Stromal cell of bone marrow (primary cell): ENCODE measurements at regions not wholly inside any gene's neighbourhood (a gene's known extent, or its start where the extent isn't known, plus 50 kb on each side); places are given as distances from the start of the nearest gene placed in this dataset.

Experiments used
- DNase-seq: peaks from one replicate; pipeline ENCODE4 v3.0.0-alpha.2; 2012; ENCODE audit warnings: low read depth

DNA sequence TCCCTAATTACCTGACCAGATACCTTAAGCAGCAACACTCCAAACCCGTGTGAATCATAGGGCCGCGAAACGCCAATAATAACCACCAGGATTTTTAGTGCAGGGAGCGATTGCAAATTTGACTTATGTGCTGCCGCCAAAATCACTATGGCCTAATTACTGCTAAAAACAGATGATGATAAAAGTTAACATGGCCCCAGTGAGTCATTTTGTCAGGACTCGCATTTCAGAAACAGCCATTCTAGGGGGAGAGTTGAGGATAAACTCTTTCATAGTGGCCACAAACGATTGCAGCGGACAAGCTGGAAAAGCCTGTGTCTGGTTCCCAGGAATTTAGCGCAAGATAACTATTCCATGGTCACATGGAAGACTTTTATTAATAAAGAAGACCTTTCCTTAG is 103.4 kb downstream of the HLX start:
- DNase-seq: no peak

DNA sequence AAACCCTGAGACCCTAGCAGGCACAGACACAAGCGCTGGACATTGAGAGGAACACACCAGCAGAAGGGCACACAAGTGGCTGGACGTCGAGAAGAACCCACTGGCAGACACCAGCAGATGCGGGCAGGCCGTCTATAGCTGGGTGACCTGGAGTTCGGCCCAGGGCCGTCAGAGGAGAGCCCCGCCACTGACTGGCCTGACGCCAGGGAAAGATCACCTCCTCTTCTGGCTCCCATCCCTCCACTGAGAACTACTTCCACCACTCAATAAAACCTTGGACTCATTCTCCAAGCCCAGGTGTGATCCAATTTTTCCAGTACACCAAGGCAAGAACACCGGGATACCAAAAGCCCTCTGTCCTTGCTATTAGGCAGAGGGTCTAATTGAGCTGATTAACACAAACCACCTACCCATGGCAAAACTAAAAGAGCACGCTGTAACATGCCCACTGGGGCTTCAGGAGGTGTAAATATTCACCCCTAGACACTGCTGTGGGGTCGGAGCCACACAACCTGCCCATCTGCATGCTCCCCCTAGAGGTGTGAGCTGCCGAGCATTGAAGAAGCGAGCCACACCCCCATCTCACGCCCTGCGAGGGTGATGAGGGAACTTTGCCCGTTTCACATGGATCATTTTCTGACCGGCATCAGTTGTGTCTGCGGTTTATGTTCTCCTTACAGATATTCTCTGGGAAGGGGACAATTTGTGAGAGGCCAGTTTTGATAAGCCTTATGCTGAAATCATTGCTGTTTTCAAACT is 104.8 kb downstream of the HLX start:
- DNase-seq: no peak

DNA sequence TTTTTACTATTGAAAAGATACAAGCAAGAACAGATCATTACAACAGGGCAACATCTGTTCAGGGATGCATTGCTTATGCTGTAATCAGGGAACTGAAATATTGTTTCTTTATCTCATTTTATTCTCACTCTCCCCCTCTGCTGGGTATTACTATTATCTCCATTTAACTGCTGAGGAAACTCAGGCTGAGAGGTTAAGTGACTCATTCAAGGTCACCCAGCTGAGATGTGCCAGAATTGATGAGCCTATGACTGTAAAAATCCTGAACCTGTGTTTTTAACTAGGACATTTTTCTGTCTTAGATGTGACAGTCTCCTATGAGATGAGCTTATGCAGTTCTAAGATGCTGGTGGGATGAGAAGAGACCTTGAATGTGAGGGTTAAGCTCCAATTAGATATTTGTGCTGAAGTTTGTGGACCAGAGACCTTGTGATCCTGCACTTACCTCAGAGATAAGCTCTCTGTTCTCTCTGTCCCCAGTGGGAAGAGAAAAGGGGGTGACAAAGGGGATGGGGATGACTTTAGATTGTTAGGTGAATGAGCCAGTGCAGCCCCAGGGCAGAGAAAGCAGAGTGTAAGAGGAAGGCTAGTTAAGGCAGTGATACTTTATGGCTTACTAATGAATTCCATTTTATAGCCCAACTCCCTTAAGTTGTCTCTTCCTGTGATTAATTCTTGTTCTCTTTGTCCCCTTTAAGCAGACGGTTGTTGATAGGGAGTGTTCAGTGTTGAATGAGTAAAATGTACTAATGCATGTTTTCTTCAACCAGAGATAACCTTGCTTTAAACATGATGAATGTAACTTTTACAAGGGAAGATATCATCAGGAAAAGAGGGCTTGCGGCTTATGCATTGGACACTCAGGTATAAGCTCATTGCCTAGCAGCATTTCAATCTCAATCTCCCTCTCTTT is 111.4 kb downstream of the HLX start:
- DNase-seq: peak; percentile 59

DNA sequence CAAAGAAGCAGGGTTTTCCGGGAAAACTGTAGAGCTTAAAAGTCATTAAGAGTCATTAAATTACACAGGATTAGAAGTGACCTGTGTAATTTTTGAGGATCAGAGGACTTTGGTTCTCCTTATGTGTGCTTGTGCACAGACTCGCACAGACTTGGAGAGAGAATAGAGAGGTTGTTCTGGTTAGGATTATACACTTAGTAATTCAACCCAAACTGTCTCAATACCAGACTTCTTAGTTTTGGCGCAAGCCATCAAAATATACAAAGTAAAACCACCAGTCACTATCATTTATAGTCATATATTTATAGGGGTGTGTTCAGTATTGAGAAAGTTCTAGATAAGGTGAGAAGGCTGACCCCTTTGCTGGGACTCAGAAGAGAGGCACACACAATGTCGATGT is 112.3 kb downstream of the HLX start:
- no peak for DNase-seq

DNA sequence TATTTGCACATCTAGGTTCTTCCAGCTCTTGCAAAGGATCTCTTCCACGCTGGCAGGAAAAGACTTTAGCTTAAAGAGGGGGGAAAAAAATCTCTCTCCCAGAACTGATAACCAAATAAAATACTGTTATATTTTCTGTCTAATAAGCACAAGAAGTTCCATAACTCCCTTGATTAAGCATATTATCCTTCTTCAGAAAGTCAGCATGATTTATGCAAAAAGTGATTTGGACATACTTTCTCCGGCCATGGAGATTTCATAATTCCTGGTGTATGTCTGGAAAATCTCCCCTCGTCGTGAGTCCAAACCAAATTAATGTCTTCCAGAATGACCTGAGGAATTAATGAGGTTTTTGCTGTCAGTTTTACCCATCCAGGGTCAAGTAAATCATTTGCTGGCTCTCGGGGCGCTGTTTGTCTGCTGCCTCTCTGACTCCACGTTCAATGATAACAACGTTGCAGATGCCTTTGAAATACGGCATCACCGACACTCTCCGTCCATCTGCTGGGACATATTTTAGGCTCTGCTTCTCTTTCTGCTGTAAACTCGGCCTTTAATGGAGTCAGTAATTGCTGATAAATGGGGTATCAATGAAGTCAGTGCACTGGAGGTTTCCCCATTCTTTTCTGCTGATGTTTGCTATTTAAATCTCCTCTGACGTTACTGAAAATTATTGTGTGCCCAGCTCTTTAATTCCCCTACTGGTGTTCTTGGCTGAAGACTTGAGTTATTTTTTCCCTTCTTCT is 112.9 kb downstream of the HLX start:
- no peak for DNase-seq

DNA sequence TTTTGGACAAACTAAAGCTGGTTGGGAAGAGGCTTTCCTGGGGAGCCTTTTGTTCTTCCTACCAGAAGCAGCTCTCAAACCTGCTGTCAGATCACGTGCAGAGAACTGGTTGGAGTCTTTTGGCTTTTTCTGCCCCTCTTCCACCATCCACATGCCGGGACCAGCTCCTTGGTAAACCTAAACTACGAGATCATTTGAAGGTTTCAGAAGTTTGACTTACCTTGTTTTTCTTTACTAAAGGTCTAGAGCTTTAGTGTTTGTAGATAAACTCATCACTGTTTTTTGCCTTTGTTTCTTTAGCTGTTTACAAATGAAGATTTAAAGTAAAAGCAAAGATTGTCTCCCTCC is 113.4 kb downstream of the HLX start:
- DNase-seq: no peak

DNA sequence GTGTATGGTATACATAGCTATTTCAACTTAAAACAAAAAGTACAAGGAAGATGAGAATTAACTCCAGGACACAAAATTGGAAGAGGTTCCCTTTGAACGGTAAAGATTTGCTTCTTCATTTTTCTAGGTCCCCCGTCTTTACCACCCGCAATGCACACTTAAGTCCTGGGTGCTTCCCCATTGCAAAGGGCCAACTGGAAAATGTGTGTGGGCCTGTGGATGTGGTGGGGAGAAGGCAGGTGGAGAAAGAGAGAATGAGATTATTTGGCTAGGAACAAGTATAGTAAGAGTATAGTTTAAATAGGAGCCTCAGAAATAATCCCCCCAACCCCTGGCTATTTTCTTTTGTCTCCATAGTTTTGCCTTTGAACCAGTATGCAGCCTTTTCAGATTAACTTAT is 115.4 kb downstream of the HLX start:
- DNase-seq: no peak

DNA sequence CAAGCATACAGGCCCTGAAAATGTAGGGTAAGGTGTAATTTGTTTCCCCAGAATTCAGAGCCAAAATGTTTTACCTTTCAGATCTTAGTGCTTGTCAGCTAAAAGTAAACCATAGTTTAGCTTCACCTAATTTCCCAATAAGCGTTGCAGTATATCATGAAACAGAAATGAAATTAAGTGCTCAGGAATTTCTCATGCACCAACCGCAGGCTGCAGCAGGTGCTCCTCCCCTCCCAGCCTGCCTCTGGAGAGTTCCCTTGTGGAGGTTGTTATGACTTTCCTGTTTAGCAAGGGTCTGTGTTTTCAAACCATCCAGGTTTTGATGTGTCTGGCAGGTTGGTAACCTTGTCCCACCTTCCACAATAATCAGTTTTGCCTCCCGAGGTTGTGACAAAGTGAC is 118.5 kb downstream of the HLX start:
- no peak for DNase-seq

DNA sequence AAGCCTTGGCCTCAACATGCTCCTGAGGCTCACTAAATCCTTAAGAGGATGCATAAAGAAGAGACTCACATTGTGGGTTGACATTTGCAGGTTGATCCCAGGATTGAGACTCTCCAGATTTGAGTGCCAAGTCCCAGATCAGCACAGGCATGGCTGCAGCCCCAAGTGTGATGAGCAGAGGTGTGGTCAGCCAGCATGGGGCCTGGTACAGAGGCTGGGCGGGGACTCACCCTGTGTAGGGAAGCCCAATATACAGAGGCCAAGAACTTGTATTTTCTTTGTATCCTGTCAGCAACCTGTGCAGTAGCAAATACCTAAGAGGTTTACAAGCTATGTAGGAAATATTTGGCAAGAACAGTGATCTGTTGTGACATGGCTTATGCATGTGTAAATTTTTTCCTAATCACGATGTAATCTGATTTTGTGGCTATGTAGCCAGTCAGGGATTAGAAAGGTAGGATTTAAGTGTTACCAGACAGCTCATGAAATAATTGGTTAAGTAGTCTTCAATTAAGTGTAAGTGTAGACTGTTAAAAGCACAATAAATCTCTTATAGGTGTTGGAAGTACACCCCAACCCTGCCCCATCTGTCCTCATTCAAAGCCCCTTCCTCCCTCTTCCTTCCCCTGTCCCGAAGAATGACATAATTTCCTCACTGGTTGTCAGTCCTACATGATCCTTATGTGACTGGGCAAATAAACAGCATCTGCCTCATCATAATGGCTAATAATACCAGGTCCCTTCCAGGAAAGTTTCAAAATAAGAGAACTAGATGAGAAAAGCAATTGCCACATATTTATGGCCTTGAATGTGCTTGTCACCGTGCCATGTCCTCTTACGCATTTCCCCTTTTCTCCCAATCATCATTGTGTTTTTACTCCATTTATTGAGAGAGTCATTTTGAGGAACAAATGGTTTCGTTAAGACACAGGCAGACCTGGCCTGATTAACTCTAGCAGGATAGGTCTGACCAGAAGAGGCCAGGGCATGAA is 120.9 kb downstream of the HLX start:
- DNase-seq: no peak

DNA sequence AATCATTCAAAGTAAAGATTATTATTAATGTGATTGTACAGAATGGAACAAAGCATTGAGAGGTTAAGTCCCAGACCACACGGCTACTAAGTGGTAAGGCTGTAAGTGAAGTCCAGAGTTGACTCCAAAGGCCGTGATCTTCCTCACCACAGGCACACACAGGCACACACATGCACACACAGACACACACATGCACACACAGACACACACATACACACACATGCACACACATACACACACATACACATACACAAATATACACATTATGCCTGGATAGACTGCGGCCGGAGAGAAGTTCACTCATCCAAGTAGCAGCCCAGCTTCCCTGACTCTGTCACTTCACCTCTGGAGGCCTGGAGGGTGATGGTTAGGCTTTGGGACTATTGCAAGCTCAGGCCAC is 121.9 kb downstream of the HLX start:
- DNase-seq: no peak

DNA sequence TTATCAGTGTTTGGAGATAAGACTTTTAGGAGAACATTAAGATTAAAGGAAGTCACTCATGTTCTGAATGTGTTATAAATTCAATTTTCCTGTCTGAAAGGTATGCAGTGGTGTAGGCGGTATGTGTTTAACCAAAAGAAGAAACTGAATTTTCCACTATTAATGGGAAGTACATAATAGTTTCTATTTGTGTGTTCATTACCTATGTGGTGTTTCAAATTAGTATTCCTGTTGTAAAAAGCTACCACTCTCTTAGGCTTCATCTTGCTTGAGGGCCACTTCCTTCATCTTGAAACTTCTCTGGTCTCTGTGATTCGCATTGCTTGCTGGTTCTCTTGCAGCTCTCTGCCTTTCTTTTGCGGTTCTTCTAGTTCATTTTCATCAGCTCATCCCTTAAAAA is 123.4 kb downstream of the HLX start:
- DNase-seq: no peak

DNA sequence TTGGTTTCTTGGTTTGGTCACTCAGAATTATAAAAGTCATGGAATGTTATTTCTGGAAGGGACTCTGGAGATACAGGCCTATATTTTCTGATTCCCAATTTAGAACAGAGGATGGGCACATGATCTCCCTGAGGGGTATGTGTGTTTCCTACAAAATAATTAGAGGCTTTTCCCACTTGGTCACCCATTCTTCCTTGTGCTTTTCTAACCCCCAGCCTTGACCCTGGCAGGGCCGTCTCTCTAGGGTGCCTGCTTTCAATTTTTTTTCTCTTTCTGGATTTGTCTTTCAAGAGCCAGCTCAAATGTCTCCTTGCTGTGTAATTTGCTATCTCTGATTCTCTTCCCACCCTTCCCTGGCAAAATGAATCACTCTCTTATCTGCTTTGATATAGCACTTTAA is 131.9 kb downstream of the HLX start:
- peak; percentile 42 for DNase-seq

DNA sequence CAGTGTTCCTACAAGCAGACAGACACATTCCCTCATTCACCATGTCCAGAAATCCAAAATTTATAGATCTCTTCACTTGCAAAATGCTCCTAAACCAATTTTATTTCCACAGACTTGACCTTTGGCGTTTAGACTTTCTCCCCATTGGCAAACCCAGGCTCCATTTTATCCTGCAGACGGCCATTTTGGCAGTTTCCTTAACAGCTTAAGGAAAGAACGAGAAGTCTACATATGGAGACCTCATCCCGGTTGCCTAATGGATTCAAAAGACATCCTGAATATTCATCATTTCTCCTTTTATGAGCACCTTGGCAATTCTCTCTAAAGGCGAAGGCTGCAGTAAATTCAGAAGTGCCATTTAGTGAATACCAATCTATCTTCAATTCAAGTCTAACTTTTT is 132.9 kb downstream of the HLX start:
- no peak for DNase-seq

DNA sequence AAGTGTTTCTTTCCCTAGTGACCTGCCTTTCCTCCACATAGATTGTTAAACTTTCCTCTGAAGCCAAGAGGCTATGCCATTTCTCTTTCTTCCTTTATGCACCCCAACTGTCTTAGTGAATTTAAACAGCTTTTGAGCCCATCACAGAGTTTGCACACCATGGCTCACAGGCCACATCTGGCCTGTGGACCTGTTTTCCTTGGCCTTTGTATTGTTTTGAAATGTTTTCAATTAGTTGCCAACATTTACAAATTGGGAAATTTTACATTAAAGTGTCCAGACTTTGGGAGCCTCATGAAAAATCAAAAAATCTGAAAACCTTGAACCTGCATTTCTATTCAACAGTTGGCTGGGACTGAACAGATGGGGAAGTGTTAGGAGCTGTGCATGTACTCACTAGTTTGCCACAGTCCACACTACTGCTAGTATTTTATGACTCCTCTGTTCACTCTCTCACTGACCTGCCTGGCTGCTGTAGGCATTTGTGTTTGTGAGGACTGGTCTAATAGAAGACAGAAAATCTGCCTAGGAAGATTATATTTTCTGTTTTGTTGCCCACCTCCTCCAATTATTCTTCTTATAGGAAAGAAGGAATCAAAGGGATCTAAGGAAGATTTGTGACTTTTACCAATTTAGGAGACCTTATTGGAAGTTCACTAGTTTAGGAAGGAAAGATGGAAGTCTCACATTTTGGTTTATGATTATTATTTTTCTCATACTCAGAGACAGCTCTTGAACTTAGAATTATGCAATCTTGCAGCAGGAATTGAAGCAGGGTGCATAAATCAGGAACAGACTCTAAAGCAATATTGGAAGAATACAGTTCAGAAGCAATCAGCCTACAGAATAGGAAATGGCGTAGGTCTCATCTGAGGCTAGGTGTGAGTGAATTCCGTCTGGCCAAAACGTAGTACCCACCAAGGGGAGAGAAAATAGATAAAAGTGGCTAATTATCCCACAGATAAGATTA is 134.7 kb downstream of the HLX start:
- no peak for DNase-seq

DNA sequence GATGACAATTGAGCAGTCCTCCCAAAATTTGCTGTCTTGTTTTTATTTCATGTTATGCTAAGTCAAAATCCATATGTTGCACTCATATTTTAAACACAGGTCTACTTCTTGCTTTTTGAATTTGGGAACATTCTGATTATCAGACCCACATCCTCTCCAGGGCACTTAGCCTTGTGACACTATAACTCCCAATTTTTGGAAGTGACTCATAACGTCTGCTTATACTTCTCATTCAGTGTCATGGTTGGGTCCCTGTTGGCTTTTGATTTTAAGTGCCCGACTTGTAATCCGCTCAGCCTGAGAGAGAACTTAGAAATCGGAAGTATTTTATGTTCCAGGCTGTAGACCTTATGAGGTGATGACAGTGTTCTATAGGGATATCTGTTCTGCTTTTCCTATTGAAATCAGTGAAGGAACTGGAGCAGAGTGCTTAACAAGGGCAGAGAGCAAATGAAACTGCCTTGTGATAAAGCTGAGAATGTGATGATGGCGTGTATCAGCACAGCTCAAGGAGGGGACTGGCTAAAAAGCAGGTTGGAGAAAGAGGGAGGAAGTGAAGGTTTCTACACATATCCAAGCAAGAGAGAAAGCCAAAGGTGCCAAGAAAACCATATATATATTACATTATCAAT is 136.0 kb downstream of the HLX start:
- DNase-seq: no peak

DNA sequence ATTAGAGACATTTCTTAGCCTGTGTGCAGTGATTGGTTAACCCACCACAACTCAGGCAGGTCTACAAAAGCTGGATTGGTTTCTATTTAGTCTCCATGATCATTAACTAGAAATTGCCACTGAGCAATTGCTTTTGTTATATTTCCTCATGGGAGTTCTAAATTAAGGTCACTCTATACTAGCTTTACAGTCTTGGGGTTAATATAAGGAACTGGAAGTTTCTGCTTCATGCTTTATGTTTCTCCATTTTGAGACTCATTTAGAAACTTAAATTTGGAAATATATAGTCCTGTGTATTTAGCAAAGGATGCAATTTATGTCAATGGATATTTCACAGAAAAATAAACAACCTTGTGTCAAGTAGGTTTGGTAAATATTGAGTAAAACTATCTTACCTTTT is 137.5 kb downstream of the HLX start:
- DNase-seq: no peak

DNA sequence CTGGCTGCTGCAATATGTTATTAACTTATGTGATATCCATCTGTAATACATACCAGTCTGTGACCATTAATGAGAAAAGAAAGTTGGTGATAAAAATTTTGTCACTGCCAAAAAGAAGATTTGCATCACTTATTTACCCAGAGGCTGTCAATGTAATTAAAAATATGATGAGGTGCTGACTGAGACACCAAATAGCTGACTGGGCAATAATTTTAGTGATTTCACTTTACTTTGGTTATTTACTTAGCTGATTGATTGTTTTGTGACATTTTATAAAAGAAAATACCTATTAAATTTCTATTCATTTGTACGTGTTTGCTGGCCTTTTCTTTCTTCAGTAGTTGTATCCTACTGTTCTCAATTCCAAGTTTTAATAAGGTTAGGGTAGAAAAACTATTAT is 139.2 kb downstream of the HLX start:
- DNase-seq: no peak

DNA sequence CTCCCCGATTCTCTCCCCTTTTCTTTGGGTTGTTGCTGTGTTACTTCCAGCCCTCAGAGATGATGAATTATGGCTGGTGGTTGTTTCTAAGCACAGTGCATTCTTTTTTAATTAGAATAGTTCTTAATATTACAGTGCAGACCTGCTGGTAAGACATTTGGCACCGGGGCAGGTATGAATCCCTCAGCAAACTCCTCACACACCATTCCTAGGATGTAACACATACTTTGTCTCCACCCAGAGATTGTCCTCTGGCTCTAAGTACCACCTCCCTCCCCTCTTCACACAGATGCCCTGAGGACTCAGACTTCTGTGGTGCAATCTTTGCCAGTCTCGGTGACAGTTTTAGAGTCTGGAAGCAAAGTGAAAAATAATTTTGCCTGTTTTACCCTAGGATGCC is 143.1 kb downstream of the HLX start:
- no peak for DNase-seq

DNA sequence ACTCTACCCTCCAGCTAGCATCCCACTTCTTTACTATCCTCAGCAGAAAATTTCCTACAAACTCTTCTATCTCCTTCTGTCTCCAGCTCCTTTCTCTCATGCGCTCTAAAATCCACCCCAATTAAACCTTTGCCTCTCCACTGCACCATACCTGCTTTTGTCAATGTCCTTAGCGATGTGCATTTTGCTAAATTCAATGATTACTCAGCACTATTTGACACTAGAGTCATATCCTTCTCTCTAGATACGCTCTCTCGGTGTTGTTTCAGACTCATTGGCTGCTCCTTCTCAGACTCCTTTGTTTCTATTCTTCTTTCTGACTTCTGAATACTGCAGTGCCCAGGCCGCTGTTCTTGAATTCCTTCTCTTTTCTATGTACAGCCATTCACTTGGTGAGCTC is 144.2 kb downstream of the HLX start:
- DNase-seq: no peak

DNA sequence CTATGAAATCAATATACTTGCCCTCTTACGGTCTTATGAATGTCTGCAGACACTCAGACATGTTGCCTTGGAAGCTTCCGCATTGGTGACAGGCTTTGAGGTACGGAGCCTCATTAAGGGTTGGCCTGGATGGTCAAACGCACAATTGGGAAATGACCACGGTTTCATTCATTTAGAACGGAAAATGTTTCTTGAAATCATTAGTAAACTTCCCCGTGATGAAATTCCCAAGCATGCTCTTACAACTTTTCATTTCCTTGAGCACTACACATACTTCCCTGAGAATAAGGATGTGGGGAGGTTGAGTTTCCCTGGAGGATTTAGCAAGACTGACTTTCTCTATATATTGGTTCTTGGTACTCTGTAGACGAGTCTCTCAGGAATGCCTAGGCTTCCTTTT is 146.3 kb downstream of the HLX start:
- DNase-seq: no peak
